Stimulated activated CD8-positive, alpha-beta memory T cell treated with anti-CD3 and anti-CD28 coated beads, Interleukin-7, amount 100 ng/mL, for 24 hours (primary cell): ENCODE measurements at regions not wholly inside any gene's neighbourhood (a gene's known extent, or its start where the extent isn't known, plus 50 kb on each side); places are given as distances from the start of the nearest gene placed in this dataset.
"Not testable (repeated sequence)": the region's sequence is repeated elsewhere in the genome, so short reads cannot be mapped to it uniquely, and the experiment has no call there.

Experiments
- DNase-seq: peaks from one replicate; pipeline ENCODE4 v3.0.0-alpha.2; 2020; ENCODE audit warnings: low read depth

DNA sequence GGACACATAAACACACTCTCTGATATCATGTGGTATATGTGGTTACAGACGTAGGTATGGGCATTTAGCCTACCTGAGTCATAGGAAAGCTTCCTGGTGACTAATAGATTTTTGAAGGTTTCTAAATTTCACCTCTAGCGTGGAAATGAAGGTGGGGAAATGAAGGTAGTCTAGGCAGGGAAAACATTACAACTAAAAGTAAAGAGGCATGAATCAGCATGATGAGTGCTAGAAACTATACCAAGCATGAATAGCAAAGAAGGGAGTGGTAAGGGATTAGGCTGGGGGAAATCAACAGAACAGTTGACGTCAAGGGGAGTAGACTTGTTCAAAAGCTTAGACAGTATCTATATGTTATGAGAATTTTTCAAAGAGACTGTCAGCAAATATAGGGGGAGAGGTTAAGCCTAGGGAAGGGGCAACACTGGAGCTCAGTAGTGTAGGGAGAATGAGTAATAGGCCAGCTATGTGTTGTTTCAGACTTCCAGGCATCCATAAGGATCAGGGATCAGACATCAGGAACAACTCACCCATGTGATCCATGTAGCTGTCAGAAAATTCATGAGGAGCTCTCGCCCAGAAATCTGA, 279.3 kb upstream of the DIPK2B start:
- DNase-seq = no peak

GRCh38 chrX:45479196-45479834, 278.6 kb upstream of the DIPK2B start:
- no peak for DNase-seq

DNA sequence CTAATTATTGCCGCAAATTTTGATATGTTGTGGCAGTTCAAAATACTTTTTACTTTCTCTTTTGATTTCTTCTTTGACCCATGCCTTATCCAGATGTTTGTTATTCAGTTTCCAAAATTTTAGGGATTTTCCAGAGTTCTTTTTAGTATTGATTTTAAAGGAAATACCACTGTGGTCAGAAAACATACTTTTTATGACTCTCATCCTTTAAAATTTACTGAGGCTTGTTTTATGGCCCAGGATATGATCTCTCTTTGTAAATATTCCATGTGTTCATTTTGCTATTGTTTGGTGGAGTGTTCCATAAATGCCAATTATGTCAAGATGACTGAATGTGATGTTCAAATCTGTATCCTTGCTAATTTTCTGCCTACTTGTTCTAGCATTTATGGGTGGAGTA, 272.3 kb upstream of the DIPK2B start:
- DNase-seq = no peak

GRCh38 chrX:45467537-45467936, 266.9 kb upstream of the DIPK2B start:
- DNase-seq = not testable (repeated sequence)

- not testable (repeated sequence) for DNase-seq
Observed at GRCh38 chrX:45455732-45456131, 255.1 kb upstream of the DIPK2B start.

- no peak for DNase-seq
Observed at GRCh38 chrX:45454290-45454689, 253.6 kb upstream of the DIPK2B start.

DNA sequence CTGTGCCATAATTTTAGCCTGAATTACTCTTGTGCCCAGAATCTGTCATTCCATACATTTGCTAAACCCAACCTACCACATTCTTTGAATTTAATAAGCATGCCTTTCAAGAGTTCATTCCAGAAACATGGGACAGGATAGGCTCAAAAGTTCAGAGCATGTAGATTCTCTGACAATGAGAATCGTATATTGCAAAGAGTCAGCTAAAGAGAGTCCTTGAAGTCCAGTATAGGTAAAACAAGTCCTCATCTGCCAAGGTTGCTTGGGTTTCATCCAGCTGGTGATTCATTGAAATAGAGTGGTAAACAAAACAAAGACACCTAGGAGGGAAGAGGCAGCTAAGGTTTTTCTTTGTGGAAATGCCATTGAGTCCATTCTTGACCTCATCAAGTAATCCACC, 249.3 kb upstream of the DIPK2B start:
- no peak for DNase-seq

DNA sequence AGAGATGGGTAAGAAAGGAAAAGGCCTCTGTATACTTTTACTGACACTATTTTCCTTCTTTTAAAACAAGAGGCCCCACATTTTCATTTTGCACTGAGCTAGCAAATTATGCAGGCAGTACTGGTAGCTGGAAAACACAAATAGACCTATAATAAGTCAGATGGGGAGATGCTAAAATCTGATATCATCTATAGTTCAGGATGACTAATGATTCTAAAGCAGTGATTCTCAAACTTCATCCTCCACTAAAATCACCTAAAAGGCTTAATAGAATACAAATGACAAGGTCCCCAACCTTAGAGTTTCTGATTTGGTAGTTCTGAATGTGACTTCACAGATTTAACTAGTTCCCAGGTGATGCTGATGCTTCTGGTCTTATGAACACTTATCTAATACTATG, 247.3 kb upstream of the DIPK2B start:
- DNase-seq = no peak

DNA sequence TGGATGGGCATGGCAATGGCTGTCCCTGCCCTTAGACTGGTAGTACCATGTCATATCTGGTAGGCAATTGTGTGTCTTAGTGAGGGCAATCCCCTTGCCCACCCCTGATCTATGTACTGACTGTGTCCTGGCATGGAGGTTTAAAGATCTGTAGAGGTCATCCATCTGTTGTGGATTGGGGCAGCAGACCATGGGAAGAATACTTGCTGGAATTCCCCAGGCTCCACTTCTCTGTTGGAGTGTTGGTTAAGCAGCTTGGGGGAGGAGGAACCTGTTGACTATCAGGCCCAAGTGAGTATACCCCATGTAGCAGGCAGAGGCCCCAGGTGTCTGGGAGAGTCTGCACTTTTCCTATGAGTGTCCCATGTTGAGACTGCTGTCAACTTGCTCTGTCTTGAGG, 246.7 kb upstream of the DIPK2B start:
- DNase-seq = no peak

- no peak for DNase-seq
Observed at GRCh38 chrX:45445745-45446412, 245.2 kb upstream of the DIPK2B start.

DNA sequence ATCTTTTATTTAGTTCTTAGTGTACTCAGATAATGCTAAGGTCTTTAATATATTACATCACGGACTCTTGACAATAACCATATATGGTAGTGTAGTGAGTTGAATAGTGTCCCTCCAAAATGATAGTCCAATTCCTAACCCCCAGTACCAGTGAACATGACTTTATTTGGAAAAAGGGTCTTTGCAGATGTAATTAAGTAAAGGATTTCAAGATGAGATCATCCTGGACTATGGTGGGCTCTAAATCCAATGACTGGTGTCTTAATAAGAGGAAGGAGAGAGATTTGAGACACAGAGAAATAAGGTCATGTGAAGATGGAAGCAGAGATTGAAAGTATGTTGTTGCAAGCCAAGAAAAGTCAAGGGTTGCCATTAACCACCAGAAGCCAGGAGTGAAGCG, 236.5 kb upstream of the DIPK2B start:
- no peak for DNase-seq

- no peak for DNase-seq
Observed at GRCh38 chrX:45435481-45435880, 234.8 kb upstream of the DIPK2B start.

DNA sequence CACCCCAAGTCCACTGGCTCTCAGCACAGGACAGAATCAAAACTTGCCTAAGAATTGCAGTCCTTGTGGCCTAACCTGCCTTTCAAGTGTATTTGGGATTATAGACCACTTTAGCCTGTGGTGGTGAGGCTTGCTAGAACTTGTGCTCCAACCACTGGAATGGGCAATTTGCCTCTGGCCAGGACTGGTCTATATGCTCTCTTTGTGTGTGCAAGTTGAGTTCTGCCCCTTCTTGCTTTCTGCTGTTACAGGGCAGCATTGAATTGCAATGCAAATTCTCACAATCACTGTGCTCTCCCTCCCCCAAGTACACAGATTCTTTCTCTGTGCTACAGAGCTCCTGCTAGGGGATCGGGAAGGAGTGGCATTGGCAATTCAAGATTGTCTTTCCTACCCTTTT, 233.6 kb upstream of the DIPK2B start:
- DNase-seq = no peak

GRCh38 chrX:45428831-45429230, 228.2 kb upstream of the DIPK2B start:
- DNase-seq = no peak

DNA sequence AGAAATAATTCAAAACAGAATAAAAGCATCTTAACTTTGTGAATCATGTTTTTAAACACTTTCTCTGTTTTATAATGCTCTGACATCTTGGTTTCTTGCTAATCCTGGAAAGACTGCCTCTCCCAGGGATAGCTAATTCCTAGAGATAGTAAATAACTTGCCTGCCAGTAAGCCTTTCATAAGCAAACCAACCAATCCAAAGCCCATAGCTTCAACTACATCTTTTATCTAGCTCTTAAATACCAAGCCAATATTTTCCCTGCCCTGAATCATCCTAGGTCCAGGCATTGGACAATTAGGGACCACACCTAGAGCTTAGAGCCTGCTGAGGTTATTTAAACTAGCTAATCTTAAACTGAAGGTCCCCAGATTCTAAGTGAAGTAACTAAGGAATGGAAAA, 223.7 kb upstream of the DIPK2B start:
- DNase-seq = no peak

- no peak for DNase-seq
Observed at GRCh38 chrX:45422216-45422925, 221.7 kb upstream of the DIPK2B start.

DNA sequence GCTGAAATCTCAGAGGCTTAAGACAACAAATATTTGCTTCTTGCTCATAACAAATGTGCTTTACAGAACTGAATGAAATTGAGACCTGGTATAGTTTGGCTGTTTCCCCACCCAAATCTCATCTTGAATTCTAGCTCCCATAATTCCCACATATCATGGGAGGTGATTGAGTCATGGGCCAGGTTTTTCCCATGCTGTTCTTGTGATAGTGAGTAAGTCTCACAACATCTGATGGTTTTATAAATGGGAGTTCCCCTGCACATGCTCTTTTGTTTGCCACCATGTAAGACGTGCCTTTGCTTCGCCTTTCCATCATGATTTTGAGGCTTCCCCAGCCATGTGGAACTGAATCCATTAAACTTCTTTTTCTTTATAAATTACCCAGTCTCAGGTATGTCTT, 221.1 kb upstream of the DIPK2B start:
- DNase-seq = no peak

- no peak for DNase-seq
Observed at GRCh38 chrX:45404206-45404605, 203.5 kb upstream of the DIPK2B start.

DNA sequence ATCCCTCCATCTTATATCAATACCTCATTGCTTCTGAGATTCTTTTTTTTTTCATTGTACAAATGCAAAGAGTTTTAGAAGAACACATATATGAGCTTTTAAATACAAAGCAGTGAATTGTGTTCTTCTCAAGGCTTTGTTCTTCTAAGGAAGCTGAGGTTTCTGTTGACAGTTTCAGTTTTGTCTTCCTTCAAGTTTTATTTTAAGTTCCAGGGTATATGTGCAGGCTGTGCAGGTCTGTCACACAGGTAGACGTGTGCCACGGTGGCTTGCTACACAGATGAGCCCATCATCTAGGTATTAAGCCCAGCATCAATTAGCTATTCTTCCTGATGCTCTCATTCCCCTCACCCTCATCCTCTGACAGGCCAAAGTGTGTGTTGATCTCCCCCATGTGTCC, 201.2 kb upstream of the DIPK2B start:
- DNase-seq = no peak

GRCh38 chrX:45400951-45401725, 200.5 kb upstream of the DIPK2B start:
- DNase-seq = not testable (repeated sequence)

DNA sequence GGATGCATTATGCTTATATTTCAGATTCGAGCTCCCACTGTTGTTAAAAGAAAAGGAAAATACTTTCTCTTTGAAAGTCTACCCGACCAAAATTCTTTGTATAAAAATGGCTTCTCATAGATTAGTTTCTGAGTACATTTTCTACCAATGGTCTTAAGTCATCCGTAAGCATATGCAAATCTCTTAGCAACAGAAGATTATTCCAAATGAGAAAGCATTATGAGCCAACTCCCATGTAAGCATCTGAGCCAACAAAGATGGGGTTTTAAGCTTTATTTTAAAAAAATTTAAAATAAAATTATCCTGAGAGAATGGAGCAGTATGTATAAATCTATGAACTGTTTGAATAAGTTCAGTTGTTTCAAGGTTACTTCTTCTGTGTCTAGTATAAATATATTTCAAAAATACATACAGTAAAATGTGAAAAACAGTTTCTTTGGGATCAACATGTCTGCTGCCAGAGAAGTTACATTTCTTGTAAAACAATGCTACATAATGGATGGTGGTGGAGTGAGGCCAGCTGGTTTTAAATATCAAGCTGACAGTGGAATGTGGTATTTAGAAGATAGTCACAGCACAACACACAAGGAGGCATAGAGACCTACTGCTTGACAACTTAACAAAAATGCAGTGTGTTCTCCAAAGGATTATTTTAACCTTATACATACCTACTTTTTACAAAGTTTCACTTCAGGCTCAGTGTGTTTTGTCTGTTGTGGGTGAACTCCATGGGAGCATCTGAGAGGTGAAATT, 199.5 kb upstream of the DIPK2B start:
- no peak for DNase-seq

- no peak for DNase-seq
Observed at GRCh38 chrX:45385757-45386156, 185.1 kb upstream of the DIPK2B start.
